ENCODE measurements at regions not wholly inside any gene's neighbourhood (a gene's known extent, or its start where the extent isn't known, plus 50 kb on each side); places are given as distances from the start of the nearest gene placed in this dataset.

DNA sequence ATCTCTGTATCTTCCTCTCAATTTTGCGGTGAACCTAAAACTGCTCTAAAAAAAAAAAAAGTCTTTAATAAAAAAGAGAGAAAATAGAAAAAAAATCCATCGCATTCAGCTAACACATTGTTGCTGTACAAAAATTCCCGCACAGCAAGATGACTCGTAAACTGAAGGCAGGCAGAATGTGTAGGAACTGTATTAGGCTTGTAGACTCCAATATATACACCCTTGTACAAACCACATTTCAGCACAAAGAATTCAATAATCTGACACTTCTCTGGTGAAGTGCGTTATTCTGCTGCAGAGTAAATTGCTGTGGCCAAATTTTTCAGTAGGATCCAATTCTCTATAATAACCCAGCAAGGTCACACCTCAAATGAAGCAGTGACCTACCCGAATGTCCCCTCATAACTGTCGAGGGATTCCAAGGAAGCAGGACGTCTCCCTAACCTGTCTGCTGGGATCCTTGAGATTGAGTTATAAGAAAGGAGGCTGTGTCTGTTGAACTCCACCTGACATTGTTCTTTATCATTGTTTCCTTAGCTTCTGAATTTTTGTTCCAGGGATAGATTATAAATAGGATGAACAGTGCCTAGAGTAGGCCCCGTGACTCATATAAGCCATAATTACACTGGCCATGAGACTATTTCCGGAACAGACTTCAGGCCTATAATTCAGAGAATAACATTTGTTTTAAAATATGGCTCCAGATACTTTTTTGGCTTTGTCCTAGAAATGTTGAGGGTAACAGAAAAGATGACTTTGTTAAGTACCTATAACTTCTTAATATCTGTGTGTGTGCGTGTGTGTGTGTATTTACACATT is 348.3 kb downstream of the PCDH7 start:
- no peak overlapping the region for H3K4me3 ChIP-seq (replicated peaks in 1 of 4; ENCODE audit: control extremely low read depth in 1 of 4, insufficient read depth in 1 of 4, low read depth in 3 of 4, low read length in 4 of 4)
- no peak overlapping the region for H3K4me2 ChIP-seq (ENCODE audit: extremely low read depth, insufficient read depth, low read length)
- H3K36me3 ChIP-seq (ENCODE audit: control insufficient read depth, insufficient read depth, low read length) = no peaks in the 10 kb centered on the region
- no peaks in the 10 kb centered on the region for H3K9me3 ChIP-seq (ENCODE audit: control insufficient read depth, insufficient read depth, low read depth, low read length)
- H3K4me1 ChIP-seq (ENCODE audit: control insufficient read depth, extremely low read depth, insufficient read depth, low read length) = no peaks in the 10 kb centered on the region
- no peaks in the 10 kb centered on the region for H4K20me1 ChIP-seq (ENCODE audit: control insufficient read depth, extremely low read depth, insufficient read depth, low read length)
- no peaks in the 10 kb centered on the region for H3K79me2 ChIP-seq (ENCODE audit: control insufficient read depth, insufficient read depth, low read length)
- H3K27ac ChIP-seq (ENCODE audit: insufficient read depth, low read length) = no peak overlapping the region
- H2AFZ ChIP-seq (ENCODE audit: low read length) = no peak overlapping the region
- no peak overlapping the region for H3K9ac ChIP-seq (ENCODE audit: insufficient read depth, low read length)
- DNase-seq (ENCODE audit: low read depth in 2 of 2) = peak in 1 of 2 donors; percentile 53
- no peaks in the 10 kb centered on the region for H3K27me3 ChIP-seq (ENCODE audit: control insufficient read depth, insufficient read depth, low read length)
- TF ChIP-seq EZH2 (IDR thresholded peaks at IDR 0.05; ENCODE audit: low read length, missing control alignments) = no peak

DNA sequence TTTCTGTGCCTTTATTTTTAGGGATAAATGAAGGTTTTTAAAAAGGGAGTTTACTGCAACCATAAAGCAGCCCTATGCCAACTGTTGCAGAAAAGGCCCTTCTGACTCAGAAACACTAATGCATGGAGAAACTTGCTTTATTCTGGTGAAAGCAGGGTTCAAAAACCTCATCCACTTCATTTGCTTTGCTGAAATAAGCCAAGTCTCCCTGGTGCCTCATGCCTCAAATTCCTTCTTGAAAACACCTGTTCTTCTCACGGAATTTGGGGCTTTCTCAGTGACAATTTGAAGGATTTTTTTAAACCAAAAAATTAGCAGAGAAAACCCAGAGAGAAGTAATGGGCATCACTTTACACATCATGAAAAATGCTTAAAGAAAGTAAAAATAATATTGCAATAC is 349.0 kb downstream of the PCDH7 start:
- peak in 1 of 2 donors; percentile 29 for DNase-seq (ENCODE audit: low read depth in 2 of 2)
- Histone ChIP-seq H3K27me3 (ENCODE audit: control insufficient read depth, insufficient read depth, low read length) (no peaks in the 10 kb centered on the region), H3K9ac (ENCODE audit: insufficient read depth, low read length) (no peak overlapping the region), H3K4me2 (ENCODE audit: extremely low read depth, insufficient read depth, low read length) (no peak overlapping the region), H3K9me3 (ENCODE audit: control insufficient read depth, insufficient read depth, low read depth, low read length) (no peaks in the 10 kb centered on the region), H4K20me1 (ENCODE audit: control insufficient read depth, extremely low read depth, insufficient read depth, low read length) (no peaks in the 10 kb centered on the region), H2AFZ (ENCODE audit: low read length) (no peak overlapping the region), H3K79me2 (ENCODE audit: control insufficient read depth, insufficient read depth, low read length) (no peaks in the 10 kb centered on the region), H3K36me3 (ENCODE audit: control insufficient read depth, insufficient read depth, low read length) (no peaks in the 10 kb centered on the region), H3K27ac (ENCODE audit: insufficient read depth, low read length) (no peak overlapping the region), H3K4me3 (replicated peaks in 1 of 4; ENCODE audit: control extremely low read depth in 1 of 4, insufficient read depth in 1 of 4, low read depth in 3 of 4, low read length in 4 of 4) (no peak overlapping the region), H3K4me1 (ENCODE audit: control insufficient read depth, extremely low read depth, insufficient read depth, low read length) (no peaks in the 10 kb centered on the region)
- TF ChIP-seq EZH2 (IDR thresholded peaks at IDR 0.05; ENCODE audit: low read length, missing control alignments) = no peak
- TF ChIP-seq, protein P1, sequence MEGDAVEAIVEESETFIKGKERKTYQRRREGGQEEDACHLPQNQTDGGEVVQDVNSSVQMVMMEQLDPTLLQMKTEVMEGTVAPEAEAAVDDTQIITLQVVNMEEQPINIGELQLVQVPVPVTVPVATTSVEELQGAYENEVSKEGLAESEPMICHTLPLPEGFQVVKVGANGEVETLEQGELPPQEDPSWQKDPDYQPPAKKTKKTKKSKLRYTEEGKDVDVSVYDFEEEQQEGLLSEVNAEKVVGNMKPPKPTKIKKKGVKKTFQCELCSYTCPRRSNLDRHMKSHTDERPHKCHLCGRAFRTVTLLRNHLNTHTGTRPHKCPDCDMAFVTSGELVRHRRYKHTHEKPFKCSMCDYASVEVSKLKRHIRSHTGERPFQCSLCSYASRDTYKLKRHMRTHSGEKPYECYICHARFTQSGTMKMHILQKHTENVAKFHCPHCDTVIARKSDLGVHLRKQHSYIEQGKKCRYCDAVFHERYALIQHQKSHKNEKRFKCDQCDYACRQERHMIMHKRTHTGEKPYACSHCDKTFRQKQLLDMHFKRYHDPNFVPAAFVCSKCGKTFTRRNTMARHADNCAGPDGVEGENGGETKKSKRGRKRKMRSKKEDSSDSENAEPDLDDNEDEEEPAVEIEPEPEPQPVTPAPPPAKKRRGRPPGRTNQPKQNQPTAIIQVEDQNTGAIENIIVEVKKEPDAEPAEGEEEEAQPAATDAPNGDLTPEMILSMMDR (conservative IDR thresholded peaks at IDR 0.05 in 1 of 2, IDR thresholded peaks at IDR 0.05 in 1 of 2; ENCODE audit: low read depth in 1 of 2, low read length in 2 of 2) = no peak

DNA sequence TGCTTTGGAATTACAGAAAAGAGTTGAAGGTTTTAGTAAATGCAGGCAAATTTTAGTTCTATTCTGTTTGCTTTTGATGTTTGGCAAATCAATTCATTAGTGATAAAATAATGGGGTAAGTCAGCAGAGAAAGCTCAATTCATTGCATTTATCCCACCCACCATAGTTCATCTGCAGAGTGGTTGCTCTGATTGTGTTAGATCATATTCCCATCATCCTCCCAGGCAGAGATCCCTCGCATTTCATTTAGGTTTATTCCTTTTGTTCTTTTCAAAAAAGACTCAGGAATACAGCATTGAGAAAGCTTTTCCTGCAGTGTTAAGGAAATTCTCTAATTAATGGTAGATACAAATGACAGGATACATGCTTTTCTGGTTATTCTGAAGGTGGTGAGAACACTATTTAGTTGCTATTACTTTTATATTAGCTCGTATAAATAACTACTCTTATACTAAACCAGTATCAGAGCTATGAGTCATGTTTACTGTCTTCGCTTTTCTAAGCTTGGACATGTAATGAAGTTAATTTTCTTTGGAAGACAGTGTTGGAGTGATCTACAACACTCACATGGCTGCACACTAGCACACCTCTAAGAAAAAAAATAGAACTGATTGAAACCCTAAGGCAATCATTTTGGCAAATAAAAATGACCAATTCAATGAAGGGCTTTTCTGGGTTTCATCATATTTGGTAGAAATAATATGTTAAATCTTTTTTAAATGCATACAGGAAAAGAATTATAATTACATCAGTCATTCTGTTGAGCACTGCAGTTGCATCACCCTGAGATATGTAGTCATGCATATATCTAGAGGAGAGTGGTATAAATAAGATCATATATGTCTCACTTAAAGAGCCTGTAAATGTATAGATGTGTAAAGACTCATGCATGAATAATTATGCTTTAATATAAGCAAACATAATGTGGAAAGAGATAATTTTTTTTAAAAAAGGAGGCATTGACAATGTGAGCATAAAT is 351.6 kb downstream of the PCDH7 start:
- Histone ChIP-seq H3K4me1 (ENCODE audit: control insufficient read depth, extremely low read depth, insufficient read depth, low read length) (no peaks in the 10 kb centered on the region), H3K9ac (ENCODE audit: insufficient read depth, low read length) (no peak overlapping the region), H3K27ac (ENCODE audit: insufficient read depth, low read length) (no peak overlapping the region), H3K79me2 (ENCODE audit: control insufficient read depth, insufficient read depth, low read length) (no peaks in the 10 kb centered on the region), H4K20me1 (ENCODE audit: control insufficient read depth, extremely low read depth, insufficient read depth, low read length) (no peaks in the 10 kb centered on the region), H3K27me3 (ENCODE audit: control insufficient read depth, insufficient read depth, low read length) (no peaks in the 10 kb centered on the region), H2AFZ (ENCODE audit: low read length) (no peak overlapping the region), H3K4me3 (replicated peaks in 1 of 4; ENCODE audit: control extremely low read depth in 1 of 4, insufficient read depth in 1 of 4, low read depth in 3 of 4, low read length in 4 of 4) (no peak overlapping the region), H3K9me3 (ENCODE audit: control insufficient read depth, insufficient read depth, low read depth, low read length) (no peaks in the 10 kb centered on the region), H3K36me3 (ENCODE audit: control insufficient read depth, insufficient read depth, low read length) (no peaks in the 10 kb centered on the region), H3K4me2 (ENCODE audit: extremely low read depth, insufficient read depth, low read length) (no peak overlapping the region)
- TF ChIP-seq, protein P1 (conservative IDR thresholded peaks at IDR 0.05 in 1 of 2, IDR thresholded peaks at IDR 0.05 in 1 of 2; ENCODE audit: low read depth in 1 of 2, low read length in 2 of 2) = no peak
- no peak for TF ChIP-seq EZH2 (IDR thresholded peaks at IDR 0.05; ENCODE audit: low read length, missing control alignments)
- DNase-seq (ENCODE audit: low read depth in 2 of 2) = peak; percentile 12 to 45

Data from fibroblast of lung (primary cell).